H9 (cell line): ENCODE measurements at regions not wholly inside any gene's neighbourhood (a gene's known extent, or its start where the extent isn't known, plus 50 kb on each side); places are given as distances from the start of the nearest gene placed in this dataset.

ENCODE experiments used
- DNase-seq: peaks from one replicate; pipeline ENCODE4 v3.0.0-alpha.2; 2017
- H2AFZ ChIP-seq: one replicate; pipeline ENCODE4 v1.6.1; 2013; ENCODE audit warnings: mild to moderate bottlenecking, low read length, control low read depth, moderate library complexity
- H2AK5ac ChIP-seq: 2 replicates; pipeline ENCODE4 v1.6.1; 2013; ENCODE audit warnings: low read length, control low read depth, mixed read lengths; ENCODE audit not compliant: insufficient read length
- H2BK120ac ChIP-seq: one replicate; pipeline ENCODE4 v1.6.1; 2013; ENCODE audit warnings: low read depth, mild to moderate bottlenecking, low read length, control low read depth, inconsistent platforms; ENCODE audit not compliant: poor library complexity, severe bottlenecking
- H2BK12ac ChIP-seq: 2 replicates; pipeline ENCODE4 v1.6.1; 2013; ENCODE audit warnings: low read length, control low read depth, mixed read lengths, low read depth; ENCODE audit not compliant: insufficient read length
- H2BK15ac ChIP-seq: 2 replicates; pipeline ENCODE4 v1.6.1; 2013; ENCODE audit warnings: low read depth, low read length, control low read depth
- H2BK20ac ChIP-seq: one replicate; pipeline ENCODE4 v1.6.1; 2013; ENCODE audit warnings: low read depth, mild to moderate bottlenecking, low read length, control low read depth, inconsistent platforms; ENCODE audit not compliant: poor library complexity, severe bottlenecking
- H2BK5ac ChIP-seq: 2 replicates; pipeline ENCODE4 v1.6.1; 2013; ENCODE audit warnings: low read length, control low read depth, mixed read lengths; ENCODE audit not compliant: insufficient read length
- H3K14ac ChIP-seq: 2 replicates; pipeline ENCODE4 v1.6.1; 2013; ENCODE audit warnings: low read length, control low read depth; ENCODE audit not compliant: insufficient read depth
- H3K18ac ChIP-seq: 2 replicates; pipeline ENCODE4 v1.6.1; 2013; ENCODE audit warnings: low read depth, mild to moderate bottlenecking, mixed read lengths, low read length, control low read depth; ENCODE audit not compliant: insufficient read length
- H3K23ac ChIP-seq: 2 replicates; pipeline ENCODE4 v1.6.1; 2013; ENCODE audit warnings: low read length, control low read depth, mixed read lengths, low read depth; ENCODE audit not compliant: insufficient read length
- H3K23me2 ChIP-seq: 2 replicates; pipeline ENCODE4 v1.6.1; 2013; ENCODE audit warnings: low read depth, mild to moderate bottlenecking, mixed read lengths, low read length, control low read depth; ENCODE audit not compliant: insufficient read length, poor library complexity, severe bottlenecking
- H3K27ac ChIP-seq: 2 replicates; pipeline ENCODE4 v1.5.1; 2013; ENCODE audit warnings: low read length, control low read depth, mixed read lengths, low read depth; ENCODE audit not compliant: insufficient read length
- H3K27me3 ChIP-seq: 2 replicates; pipeline ENCODE4 v1.6.1; 2013; ENCODE audit warnings: low read length, control low read depth, inconsistent platforms; ENCODE audit not compliant: insufficient read depth
- H3K4ac ChIP-seq: 2 replicates; pipeline ENCODE4 v1.6.1; 2013; ENCODE audit warnings: low read depth, mild to moderate bottlenecking, control low read depth, inconsistent platforms, low read length, moderate library complexity
- H3K4me1 ChIP-seq: 2 replicates; pipeline ENCODE4 v1.6.1; 2013; ENCODE audit warnings: low read length, control low read depth, inconsistent platforms; ENCODE audit not compliant: insufficient read depth
- H3K4me2 ChIP-seq: 2 replicates; pipeline ENCODE4 v1.6.1; 2013; ENCODE audit warnings: low read length, control low read depth, mixed read lengths; ENCODE audit not compliant: insufficient read length, insufficient read depth
- H3K56ac ChIP-seq: 2 replicates; pipeline ENCODE4 v1.6.1; 2013; ENCODE audit warnings: low read depth, mild to moderate bottlenecking, mixed read lengths, low read length, control low read depth; ENCODE audit not compliant: insufficient read length
- H3K79me1 ChIP-seq: 2 replicates; pipeline ENCODE4 v1.6.1; 2013; ENCODE audit warnings: low read depth, mild to moderate bottlenecking, moderate library complexity, low read length, control low read depth, inconsistent platforms; ENCODE audit not compliant: insufficient read depth, poor library complexity, severe bottlenecking
- H3K79me2 ChIP-seq: 2 replicates; pipeline ENCODE4 v1.6.1; 2013; ENCODE audit warnings: low read length, control low read depth, inconsistent platforms; ENCODE audit not compliant: insufficient read depth
- H3K9ac ChIP-seq: 2 replicates; pipeline ENCODE4 v1.6.1; 2013; ENCODE audit warnings: low read length, control low read depth, mixed read lengths; ENCODE audit not compliant: insufficient read length; ENCODE audit errors: extremely low read depth
- H3K9me3 ChIP-seq: one replicate; pipeline ENCODE4 v1.6.1; 2013; ENCODE audit warnings: low read depth, low read length, inconsistent platforms; ENCODE audit not compliant: control insufficient read depth
- H3T11ph ChIP-seq: one replicate; pipeline ENCODE4 v1.6.1; 2013; ENCODE audit warnings: mild to moderate bottlenecking, low read length, control low read depth, inconsistent platforms
- H4K20me1 ChIP-seq: one replicate; pipeline ENCODE4 v1.6.1; 2013; ENCODE audit not compliant: control insufficient read depth, insufficient read length, insufficient read depth
- H4K5ac ChIP-seq: 2 replicates; pipeline ENCODE4 v1.6.1; 2013; ENCODE audit warnings: low read depth, mild to moderate bottlenecking, mixed read lengths, low read length, control low read depth; ENCODE audit not compliant: insufficient read length
- H4K8ac ChIP-seq: replicated peaks from 2 replicates; pipeline ENCODE4 v1.6.1; 2013; ENCODE audit warnings: low read length, control low read depth, mixed read lengths, low read depth; ENCODE audit not compliant: insufficient read length
- H4K91ac ChIP-seq: 2 replicates; pipeline ENCODE4 v1.6.1; 2013; ENCODE audit warnings: low read depth, mild to moderate bottlenecking, moderate library complexity, mixed read lengths, low read length, control low read depth; ENCODE audit not compliant: insufficient read length
- H3K27ac Mint-ChIP-seq, 3 experiments: 2 replicates in 2 of 3; 3 replicates in 1 of 3; pipeline ENCODE4 v1.8.0; 2020 to 2021; ENCODE audit warnings: mixed read lengths in 3 of 3, mild to moderate bottlenecking in 1 of 3, moderate library complexity in 1 of 3
- H3K27me3 Mint-ChIP-seq: 2 replicates; pipeline ENCODE4 v1.8.0; 2021; ENCODE audit warnings: low read depth, mild to moderate bottlenecking, moderate library complexity, mixed read lengths
- H3K36me3 Mint-ChIP-seq, 3 experiments: 2 replicates in 2 of 3; 3 replicates in 1 of 3; pipeline ENCODE4 v1.8.0; 2020 to 2021; ENCODE audit warnings: low read depth in 3 of 3, mixed read lengths in 3 of 3; ENCODE audit not compliant: insufficient read depth in 1 of 3
- H3K4me1 Mint-ChIP-seq, 2 experiments: 2 replicates each; pipeline ENCODE4 v1.8.0; 2020; ENCODE audit warnings: mixed read lengths in 2 of 2
- H3K4me3 Mint-ChIP-seq, 2 experiments: 2 replicates in 1 of 2; 3 replicates in 1 of 2; pipeline ENCODE4 v1.8.0; 2020 to 2021; ENCODE audit warnings: mild to moderate bottlenecking in 2 of 2, mixed read lengths in 2 of 2, moderate library complexity in 1 of 2
- H3K9me3 Mint-ChIP-seq, 2 experiments: 2 replicates in 1 of 2; 3 replicates in 1 of 2; pipeline ENCODE4 v1.8.0; 2020; ENCODE audit warnings: mild to moderate bottlenecking in 2 of 2, mixed read lengths in 2 of 2, moderate library complexity in 1 of 2
- WGBS: extraction: QIAGEN DNeasy Blood & Tissue Kit; methylation state at CpG from one replicate; pipeline ENCODE4 v1.1.7; 2013; ENCODE audit warnings: missing lambda C conversion rate, low lambda C conversion rate, mixed read lengths; ENCODE audit not compliant: insufficient read length; ENCODE audit errors: extremely low coverage; 5-methylcytosine and 5-hydroxymethylcytosine counted together
- TF ChIP-seq, protein P1 (sequence below): fragments of 200-600 bp; sonication (generic); conservative IDR thresholded peaks from 3 replicates; pipeline ENCODE4 v1.8.0; 2021; ENCODE audit warnings: antibody characterized with exemption, mild to moderate bottlenecking

DNA sequence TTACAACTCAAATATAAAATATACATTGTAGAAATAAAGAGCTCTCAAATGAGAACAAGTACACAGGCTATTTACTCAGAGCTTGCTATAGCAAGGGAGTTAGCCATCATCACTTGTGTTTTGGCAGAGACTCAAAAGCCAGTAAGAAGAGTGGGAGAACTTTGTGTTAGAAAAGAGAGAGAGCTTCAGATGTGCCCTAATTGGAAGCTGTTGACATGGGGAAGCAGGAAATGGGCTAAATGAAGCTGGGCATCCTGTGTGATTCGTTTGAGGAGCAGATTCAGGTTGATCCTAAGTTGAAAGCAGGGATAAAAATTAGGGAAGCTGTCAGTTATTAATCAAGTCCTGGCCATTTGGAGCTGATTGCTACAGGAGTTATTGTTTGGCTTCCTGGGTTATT is 207.4 kb upstream of the MAOA start:
- no peak overlapping the region for H2BK20ac ChIP-seq
- no peak overlapping the region; a peak in 1 of 7 replicates for H3K27ac Mint-ChIP-seq
- H2BK120ac ChIP-seq, result no peak overlapping the region
- no peaks in the 10 kb centered on the region for H3K79me2 ChIP-seq
- WGBS, result no CpG with 5 or more reads among the region's 1 CpG
- no peak overlapping the region for H3T11ph ChIP-seq
- H4K91ac ChIP-seq, result no peak overlapping the region
- no peak overlapping the region for H3K4me2 ChIP-seq
- H3K27ac ChIP-seq, result no peak overlapping the region
- H2AFZ ChIP-seq, result no peak overlapping the region
- H3K9ac ChIP-seq, result no peak overlapping the region
- H3K4ac ChIP-seq, result no peak overlapping the region
- no peak overlapping the region for H2BK15ac ChIP-seq
- H2BK5ac ChIP-seq, result no peak overlapping the region
- peaks cover 17 to 24% of the 10 kb centered on the region in 2 experiments for H3K4me1 Mint-ChIP-seq
- no peak overlapping the region for H3K18ac ChIP-seq
- H3K4me3 Mint-ChIP-seq, result no peak overlapping the region
- TF ChIP-seq, protein P1, sequence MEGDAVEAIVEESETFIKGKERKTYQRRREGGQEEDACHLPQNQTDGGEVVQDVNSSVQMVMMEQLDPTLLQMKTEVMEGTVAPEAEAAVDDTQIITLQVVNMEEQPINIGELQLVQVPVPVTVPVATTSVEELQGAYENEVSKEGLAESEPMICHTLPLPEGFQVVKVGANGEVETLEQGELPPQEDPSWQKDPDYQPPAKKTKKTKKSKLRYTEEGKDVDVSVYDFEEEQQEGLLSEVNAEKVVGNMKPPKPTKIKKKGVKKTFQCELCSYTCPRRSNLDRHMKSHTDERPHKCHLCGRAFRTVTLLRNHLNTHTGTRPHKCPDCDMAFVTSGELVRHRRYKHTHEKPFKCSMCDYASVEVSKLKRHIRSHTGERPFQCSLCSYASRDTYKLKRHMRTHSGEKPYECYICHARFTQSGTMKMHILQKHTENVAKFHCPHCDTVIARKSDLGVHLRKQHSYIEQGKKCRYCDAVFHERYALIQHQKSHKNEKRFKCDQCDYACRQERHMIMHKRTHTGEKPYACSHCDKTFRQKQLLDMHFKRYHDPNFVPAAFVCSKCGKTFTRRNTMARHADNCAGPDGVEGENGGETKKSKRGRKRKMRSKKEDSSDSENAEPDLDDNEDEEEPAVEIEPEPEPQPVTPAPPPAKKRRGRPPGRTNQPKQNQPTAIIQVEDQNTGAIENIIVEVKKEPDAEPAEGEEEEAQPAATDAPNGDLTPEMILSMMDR, result no peak
- H3K36me3 Mint-ChIP-seq, result peaks cover 19 to 45% (median 33%) of the 10 kb centered on the region in 3 experiments
- no peaks in the 10 kb centered on the region for H3K27me3 ChIP-seq
- no peak overlapping the region for H3K23ac ChIP-seq
- H4K20me1 ChIP-seq, result no peaks in the 10 kb centered on the region
- H3K14ac ChIP-seq, result no peak overlapping the region
- no peak overlapping the region for H4K8ac ChIP-seq
- no peak overlapping the region for H2BK12ac ChIP-seq
- no peaks in the 10 kb centered on the region for H3K79me1 ChIP-seq
- H3K9me3 ChIP-seq, result peaks cover 22% of the 10 kb centered on the region
- no peak for DNase-seq
- H3K23me2 ChIP-seq, result no peaks in the 10 kb centered on the region
- H3K4me1 ChIP-seq, result peaks cover 3% of the 10 kb centered on the region; the same call in 1 of the 2 replicates
- H4K5ac ChIP-seq, result no peak overlapping the region
- H3K9me3 Mint-ChIP-seq, result peaks cover 44 to 62% of the 10 kb centered on the region in 2 experiments
- no peak overlapping the region for H3K56ac ChIP-seq
- H2AK5ac ChIP-seq, result no peak overlapping the region
- H3K27me3 Mint-ChIP-seq, result peaks cover 2% of the 10 kb centered on the region; the same call in 1 of the 2 replicates
